ENCODE measurements at regions not wholly inside any gene's neighbourhood (a gene's known extent, or its start where the extent isn't known, plus 50 kb on each side); places are given as distances from the start of the nearest gene placed in this dataset.
"Not testable (repeated sequence)": the region's sequence is repeated elsewhere in the genome, so short reads cannot be mapped to it uniquely, and the experiment has no call there.

- not testable (repeated sequence) for FAIRE-seq
Observed at GRCh38 chr2:85969367-85969766, 80.6 kb upstream of the ST3GAL5 start.

GRCh38 chr2:85965770-85966169 is 77.0 kb upstream of the ST3GAL5 start:
- FAIRE-seq = not testable (repeated sequence)

- FAIRE-seq = not testable (repeated sequence)
Observed at GRCh38 chr2:85963747-85964418, 75.1 kb upstream of the ST3GAL5 start.

- FAIRE-seq = no peak
Observed at GRCh38 chr2:85963068-85963467, 74.3 kb upstream of the ST3GAL5 start.

- no peak for FAIRE-seq
Observed at GRCh38 chr2:85961754-85962153, 73.0 kb upstream of the ST3GAL5 start.

DNA sequence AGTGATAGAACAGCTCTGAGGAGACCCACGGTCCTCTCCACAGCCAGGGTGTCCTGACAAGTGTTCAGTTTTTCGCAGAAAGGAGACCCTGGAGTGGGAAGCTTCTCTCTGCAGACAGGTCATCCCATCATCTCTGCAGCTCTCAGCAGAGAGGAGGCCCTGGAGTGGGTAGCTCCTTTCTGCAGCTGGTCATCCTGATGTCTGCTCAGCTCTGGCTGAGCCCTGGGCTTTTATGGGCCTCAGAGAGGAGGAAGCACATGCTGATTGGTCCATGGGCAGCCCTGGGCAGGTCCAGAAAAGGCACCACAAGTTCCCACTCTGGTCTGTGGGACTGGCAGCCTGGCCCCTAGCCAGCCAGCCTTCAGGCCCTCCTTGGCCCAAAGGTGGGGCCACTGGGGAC is 72.3 kb upstream of the ST3GAL5 start:
- no peak for FAIRE-seq

- no peak for FAIRE-seq
Observed at GRCh38 chr2:85959826-85960225, 71.0 kb upstream of the ST3GAL5 start.

GRCh38 chr2:85959185-85959584 is 70.4 kb upstream of the ST3GAL5 start:
- FAIRE-seq = no peak

DNA sequence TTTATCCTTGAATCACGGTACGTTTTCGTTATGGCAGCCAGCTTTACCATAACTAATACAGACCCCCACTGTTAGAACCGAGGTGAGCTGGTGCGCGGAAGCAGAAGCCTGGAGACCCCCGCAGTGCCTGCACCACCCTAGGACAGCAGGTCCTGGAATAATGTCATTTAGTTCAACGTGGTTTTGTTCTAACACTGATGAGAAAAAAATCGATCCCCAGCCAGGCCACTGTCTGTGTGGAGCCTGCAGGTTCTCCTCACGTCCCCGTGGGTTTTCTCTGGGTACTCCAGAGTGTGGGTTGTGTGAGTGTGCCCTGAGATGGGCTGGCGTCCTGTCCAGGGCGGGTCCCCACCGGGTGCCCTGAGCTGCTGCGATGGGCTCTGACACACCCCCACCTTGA is 69.9 kb upstream of the ST3GAL5 start:
- FAIRE-seq = no peak

DNA sequence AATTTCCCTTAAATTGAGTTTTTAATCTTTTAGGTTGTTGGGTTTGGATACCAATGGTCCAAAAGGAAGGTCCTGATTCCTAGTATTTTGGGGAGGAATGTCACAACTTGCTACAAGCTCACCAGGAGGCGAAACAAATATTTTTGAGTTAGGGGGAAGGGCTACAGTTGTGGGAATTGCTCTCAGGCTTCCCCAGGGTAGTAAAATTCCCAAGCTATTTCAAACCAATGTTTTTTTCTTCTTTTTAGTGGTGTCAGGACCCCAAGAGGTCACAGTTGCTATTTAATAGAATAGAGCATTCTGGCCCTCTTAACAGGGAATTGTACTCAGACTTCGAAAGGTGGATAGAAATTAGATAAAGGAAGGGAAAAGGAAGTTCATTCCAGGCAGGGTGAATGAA is 68.5 kb upstream of the ST3GAL5 start:
- FAIRE-seq = no peak

GRCh38 chr2:85956646-85957039 is 67.9 kb upstream of the ST3GAL5 start:
- FAIRE-seq = no peak

- peak; percentile 81 for FAIRE-seq
Observed at GRCh38 chr2:85954590-85955458, 66.0 kb upstream of the ST3GAL5 start.

GRCh38 chr2:85954192-85954589 is 65.4 kb upstream of the ST3GAL5 start:
- FAIRE-seq = no peak

DNA sequence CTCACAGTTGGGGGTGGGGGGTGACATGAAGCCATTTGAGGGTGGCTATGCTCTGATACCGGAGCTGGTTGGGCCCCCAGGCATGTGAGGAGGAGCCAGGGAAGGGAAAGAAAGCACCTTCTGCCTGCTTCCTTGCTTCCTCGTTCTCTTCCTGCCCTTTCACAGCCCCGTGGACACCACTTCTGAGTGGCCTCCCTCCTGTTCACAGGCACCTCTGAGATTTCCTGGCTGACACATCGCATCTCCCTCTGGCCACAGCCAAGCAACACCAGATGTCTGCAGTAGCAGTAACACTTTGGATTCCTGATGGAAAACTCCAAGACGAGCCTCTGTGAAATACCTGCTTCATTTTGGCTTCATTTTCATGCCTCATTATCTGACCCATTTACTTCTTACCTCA is 64.7 kb upstream of the ST3GAL5 start:
- no peak for FAIRE-seq

- no peak for FAIRE-seq
Observed at GRCh38 chr2:85952196-85952734, 63.5 kb upstream of the ST3GAL5 start.

DNA sequence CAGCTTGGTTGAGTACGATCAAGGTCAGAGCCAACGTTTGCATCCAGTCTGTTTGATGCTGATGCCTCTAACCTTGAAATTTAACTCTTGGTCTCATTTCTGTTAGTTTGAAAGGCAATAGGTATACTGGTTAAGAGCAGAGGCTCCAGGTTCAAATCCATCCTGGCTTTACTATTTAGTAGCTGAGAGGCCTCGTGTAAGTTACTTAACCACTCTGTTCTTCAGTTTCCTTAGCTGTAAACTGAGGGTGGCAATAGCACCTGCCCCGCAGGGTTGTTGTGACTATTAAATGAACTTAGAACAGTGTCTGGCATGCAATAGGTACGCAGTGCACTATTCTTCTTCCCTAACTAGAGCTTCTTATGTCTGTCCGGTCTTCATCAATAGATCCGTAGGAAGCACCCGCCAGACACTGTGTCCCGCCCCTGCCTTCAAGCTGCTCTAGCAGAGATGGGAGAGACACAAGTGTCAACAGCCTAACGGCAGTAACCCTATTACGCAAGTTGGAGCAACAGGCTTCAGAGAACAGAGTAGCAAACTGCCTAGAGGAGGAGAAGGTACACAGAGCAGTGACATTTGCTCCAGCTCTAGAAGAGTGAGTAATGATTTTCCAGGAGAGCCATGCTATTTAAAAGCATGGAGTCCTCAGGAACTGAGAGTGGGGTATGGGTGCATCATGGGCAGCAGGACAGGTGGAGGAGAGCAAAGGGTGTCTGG is 62.7 kb upstream of the ST3GAL5 start:
- no peak for FAIRE-seq

DNA sequence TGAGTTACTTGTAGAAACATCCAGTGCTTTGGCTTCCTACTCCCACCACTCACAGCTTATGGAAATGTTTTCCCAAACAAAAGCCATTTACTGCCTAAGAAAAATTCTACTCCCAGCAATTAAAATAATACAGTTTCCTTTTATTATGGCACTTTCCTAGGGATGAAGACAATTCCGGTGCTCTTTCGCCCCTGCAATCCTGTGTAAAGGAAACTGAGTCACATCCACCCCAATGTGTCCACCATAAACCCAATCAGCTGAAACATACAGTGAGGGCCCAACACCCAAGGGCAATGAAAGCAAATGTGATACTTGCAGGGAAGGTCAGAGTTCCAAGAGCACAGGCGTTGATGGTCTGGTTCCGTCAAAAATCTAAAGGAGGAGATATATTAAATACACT is 62.0 kb upstream of the ST3GAL5 start:
- FAIRE-seq = no peak

- no peak for FAIRE-seq
Observed at GRCh38 chr2:85949280-85949679, 60.5 kb upstream of the ST3GAL5 start.

- no peak for FAIRE-seq
Observed at GRCh38 chr2:85947593-85947992, 58.8 kb upstream of the ST3GAL5 start.

DNA sequence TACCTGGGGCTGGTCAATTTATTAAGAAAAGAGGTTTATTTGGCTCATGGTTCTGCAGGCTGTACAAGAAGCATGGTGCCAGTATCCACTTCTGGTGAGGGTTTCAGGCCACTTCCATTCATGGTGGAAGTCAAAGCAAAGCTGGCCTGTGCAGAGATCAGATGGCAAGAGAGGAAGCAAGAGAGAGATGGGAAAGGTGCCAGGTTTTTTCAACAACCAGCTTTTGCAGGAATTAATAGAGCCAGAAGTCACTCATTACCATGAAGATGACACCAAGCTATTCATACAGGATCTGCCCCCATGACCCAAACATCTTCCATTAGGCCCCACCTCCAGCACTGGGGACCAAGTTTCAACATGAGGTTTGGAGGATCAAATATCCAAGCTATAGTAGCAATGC is 56.8 kb upstream of the ST3GAL5 start:
- no peak for FAIRE-seq

DNA sequence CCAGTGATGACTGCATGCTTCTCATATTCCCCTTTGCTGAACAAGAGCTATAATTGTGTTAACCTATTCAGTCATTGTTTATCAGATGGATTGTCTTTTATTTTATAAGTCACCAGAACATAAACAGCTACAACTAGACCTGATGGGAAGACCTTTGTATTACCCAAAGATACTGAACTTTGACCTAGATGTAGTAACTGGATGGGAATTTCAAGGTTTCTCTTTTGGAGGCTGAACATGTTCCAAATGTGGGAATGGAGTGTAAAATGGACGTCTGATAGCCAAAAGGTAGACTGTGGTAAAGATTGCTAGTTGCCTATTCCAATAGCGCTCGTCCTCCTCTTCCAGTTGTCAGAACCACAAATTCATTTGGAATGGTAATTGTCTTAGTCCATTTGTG is 56.4 kb upstream of the ST3GAL5 start:
- no peak for FAIRE-seq

GRCh38 chr2:85942346-85942957 is 53.7 kb upstream of the ST3GAL5 start:
- no peak for FAIRE-seq

DNA sequence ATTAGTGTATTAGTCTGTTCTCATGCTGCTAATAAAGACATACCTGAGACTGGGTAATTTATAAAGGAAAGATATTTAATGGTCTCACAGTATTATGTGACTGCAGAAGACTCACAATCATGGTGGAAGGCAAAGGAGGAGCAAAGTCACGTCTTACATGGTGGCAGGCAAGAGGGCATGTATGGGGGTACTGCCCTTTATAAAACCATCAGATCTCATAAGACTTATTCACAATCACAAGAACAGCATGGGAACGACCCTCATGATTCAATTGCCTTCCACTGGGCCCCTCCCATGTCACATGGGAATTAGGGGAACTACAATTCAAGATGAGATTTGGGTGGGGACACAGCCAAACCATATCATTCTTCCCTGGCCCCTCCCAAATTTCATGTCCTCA is 52.7 kb upstream of the ST3GAL5 start:
- FAIRE-seq = not testable (repeated sequence)

Data from islet of Langerhans (tissue), 1 donor.